GM19438 (cell line): ENCODE measurements at regions not wholly inside any gene's neighbourhood (a gene's known extent, or its start where the extent isn't known, plus 50 kb on each side); places are given as distances from the start of the nearest gene placed in this dataset.
"Not testable (repeated sequence)": the region's sequence is repeated elsewhere in the genome, so short reads cannot be mapped to it uniquely, and the experiment has no call there.

Source experiments
- ATAC-seq: cut with Tn5 transposase; IDR thresholded peaks from one replicate; pipeline ENCODE4 v1.9.1; 2021; ENCODE audit warnings: low read depth; ENCODE audit not compliant: unreplicated experiment

DNA sequence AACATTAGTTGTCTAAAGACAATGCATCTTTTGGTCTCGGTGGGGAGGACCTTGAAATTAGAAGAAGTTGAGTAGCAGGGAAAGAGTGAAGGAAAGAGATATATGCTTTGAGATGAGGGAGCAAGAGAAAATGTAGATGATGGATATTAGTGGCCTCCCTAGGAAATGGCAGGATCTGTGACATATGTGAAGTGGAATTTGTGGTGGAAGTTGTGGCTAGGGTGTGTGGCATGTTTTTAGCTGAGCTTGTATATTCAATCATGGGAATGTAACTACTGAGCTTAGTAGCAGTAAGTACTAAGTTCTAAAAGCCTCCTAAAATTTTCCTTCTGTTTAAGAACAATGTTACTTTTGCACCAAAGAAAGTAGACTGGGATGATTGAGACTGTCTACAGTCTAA is 382.8 kb upstream of the CTSO start:
- ATAC-seq = no peak

DNA sequence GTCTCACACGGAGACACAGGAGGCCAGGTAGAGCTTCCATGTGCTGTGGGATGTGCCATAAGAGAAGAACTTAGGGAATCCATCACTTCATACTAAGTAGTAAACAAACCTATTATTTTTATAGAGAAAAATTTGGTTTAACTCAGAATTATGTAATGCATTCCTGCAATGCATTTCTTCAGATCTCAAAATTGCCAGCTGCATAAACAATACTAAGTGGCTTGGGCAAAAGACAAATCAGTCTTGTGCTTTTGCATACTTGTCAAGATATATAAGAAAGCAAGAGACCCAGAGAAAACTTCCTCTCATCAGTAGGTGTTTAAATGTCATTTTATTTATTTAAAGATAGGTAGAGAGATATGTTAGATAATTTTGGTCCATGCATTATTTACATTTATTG is 382.1 kb upstream of the CTSO start:
- ATAC-seq = no peak

DNA sequence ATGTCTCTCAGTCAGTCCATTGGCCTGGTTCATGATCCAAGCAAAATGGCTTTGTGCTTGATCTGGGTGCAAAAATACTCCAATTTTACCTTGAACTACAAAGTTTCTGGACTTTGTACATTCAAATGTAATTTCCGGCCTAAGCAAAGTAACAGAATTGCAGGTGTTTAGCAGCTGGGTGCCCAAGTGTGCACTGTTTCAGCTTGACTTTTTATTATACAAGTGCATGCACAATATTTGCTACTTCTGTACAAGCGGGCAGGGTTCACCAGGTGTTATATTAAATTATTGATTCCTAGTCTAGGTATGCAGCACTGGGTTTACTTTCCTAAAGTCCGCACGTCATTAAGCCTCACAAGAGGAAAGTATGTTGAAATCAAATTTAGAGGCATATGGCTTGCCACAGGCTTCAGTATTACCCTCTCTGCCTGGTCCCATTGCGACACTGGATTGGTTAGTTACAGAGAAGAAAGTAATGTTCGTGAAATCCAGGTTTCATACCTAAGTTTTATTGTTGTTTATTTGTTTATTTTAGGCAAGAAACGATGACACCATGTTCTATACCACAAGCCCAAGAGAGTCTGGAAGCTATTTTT is 376.9 kb upstream of the CTSO start:
- no peak for ATAC-seq

DNA sequence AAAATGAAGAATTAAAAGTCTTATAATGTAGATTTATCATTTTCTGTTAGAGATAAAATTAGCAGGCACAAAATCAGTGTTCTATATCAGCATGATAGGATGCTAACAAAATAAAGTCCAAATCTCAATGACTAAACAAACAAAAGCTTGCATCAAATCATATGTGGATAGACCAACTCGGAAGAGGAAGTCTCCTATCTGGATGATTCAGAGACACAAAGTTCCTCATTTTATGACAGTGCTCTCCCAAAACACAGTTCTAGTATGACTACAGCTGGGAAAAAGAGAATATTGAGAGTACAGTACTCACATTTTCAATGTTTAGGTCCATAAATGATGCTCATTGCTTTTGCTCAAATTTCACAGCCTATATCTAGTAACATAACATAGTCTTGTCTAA is 376.1 kb upstream of the CTSO start:
- ATAC-seq = no peak

DNA sequence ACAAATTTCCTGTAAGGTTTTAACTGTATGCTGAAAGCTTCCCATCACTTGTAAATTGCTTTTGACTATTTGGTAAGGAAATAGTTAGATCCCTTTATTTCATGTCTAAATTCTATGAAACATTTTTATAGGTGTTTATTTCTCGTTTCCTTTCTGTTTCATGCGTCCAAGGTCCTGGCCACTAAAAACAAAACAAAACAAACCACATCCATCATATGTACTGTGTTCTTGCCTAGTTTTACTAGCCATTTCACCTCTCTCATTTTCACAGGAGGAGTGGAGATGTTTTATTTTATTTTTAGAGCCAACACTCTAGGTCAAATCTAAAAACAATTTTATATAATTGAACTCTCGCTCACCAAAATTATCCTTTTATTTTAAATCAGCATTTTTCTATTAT is 375.2 kb upstream of the CTSO start:
- no peak for ATAC-seq

DNA sequence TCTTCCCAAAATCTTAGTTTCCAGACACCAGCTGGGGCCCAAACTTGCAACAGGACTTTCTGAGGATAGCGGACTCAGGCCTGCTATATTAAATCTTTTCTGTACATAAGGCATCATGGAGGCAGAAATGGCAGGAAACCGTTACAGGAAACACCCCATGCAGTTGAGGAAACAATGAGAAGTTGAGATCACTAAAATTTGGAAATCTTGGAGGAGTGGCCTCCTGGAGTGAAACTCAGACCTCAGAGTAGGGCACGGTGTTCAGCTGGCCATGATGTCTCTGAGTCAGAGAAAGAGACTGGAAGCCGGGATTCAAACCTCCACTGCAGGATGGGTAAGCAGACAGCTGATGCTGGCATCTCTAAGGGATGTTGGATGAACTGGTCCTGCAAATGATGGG is 372.6 kb upstream of the CTSO start:
- ATAC-seq = no peak

DNA sequence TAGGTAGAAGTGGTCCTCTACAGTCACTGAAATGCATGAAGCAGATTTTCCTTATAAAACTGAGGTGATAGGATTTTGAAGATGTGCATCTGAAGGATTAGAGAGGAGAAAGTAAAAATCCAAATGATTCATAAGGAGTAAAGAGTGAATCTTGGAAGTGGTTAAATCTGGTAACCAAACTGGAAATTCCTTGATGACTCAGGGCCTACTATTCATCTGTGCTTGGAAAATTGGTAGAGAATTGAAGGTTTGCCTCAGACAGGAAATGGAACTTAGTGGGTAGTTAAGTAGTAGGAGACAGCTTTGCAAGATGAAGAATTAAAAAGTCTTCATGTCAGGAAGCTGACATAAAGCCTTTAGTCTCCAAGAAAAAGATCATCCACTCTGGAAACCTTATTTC is 368.9 kb upstream of the CTSO start:
- ATAC-seq = no peak

DNA sequence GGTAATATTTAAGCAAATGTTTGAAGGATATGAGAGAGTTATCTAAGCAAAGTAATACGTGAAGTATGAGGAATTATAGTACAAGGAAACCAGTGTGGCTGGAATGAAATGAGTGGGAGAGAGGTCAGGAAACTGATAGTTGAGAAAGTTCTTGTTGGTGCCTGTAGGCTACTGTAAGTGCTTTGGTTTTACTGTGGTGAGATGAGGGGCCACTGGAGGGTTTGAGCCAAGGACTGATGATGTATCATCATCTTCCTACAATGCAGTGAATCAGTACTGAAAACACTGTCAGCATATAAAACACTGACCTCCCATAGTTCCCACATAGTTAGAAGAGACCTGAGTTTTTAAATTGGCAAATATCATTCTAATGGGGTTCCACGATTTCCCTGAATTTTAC is 367.5 kb upstream of the CTSO start:
- ATAC-seq = no peak

DNA sequence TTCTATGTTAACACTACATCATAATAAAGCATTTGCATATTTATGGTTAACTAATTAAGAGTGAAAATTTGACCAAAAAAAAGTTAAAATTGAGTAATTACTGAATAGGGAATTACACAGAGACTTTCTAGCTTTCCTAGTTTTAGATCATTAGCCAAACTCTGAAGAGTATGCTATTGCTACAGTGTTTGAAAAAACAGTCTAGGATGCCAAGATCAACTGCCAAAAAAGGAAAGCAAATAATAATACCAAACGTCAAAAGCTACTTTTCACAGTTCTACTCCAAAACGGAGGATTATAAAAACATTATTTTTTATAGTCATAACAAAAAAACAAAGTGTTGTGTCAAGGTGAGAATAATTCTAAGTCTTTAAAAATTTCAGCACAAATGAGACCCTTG is 359.8 kb upstream of the CTSO start:
- ATAC-seq = no peak

DNA sequence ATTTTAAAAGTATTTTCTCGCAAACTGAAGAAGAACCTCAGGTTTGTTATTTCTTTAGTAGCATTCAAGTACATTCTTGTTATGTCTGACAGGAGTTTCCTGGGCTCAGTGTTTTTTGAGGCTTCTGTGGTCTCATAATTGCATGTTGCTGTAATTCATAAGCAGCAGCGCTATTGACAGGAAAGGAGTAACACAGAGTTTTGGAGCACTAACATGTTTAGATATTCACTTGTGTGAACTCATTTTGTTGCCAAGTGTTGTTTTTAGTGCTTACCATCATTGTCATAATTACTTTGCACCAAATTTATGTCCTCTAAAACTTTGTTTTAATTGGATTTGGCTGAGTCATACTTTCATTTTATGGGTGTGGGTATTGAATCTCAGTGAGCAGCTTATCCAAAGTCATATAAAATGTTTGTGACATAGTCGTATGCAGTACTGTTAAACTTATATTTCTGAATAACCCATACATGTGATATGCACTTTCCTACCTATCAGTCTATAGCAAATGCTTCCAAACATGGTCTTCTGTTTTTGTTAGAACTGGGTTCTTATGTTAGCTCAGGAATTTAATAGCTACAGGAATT is 358.7 kb upstream of the CTSO start:
- no peak for ATAC-seq

DNA sequence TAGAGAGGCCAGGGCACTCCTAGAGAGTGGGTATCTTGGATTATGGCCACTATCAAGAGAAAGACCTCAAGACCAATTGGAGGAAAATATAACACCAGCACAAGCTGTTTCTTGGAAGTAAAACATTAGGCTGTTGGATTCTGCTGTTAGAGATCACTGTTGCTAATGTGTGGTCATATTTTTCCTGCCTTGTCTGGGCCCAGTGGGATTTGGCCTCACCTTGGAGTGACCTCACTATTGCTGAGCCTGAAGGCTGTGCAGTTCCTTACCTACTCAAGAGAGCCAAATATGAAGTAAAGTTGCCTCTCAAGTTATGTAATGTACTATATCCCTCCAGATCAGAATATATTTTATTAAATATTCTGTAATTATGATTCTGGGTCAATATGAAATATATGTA is 355.4 kb upstream of the CTSO start:
- no peak for ATAC-seq

DNA sequence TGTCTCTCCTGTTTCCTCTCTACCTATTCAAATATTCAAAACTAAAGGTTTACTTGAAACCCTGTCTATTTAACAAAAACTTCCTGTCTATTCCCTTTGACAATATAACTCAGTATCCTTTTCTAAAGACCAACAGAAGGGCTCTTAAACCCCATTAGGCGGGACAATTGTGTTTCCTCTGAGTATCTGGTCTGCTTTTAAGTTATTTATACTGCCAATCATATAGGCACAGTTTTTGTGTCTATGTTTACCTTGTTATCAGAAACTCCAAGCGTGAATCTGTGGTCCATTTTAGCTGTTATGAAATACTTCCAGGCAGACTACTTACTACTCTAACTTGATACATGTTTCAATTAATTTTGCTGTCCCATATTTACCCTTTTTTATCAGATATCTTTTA is 350.0 kb upstream of the CTSO start:
- ATAC-seq = no peak

DNA sequence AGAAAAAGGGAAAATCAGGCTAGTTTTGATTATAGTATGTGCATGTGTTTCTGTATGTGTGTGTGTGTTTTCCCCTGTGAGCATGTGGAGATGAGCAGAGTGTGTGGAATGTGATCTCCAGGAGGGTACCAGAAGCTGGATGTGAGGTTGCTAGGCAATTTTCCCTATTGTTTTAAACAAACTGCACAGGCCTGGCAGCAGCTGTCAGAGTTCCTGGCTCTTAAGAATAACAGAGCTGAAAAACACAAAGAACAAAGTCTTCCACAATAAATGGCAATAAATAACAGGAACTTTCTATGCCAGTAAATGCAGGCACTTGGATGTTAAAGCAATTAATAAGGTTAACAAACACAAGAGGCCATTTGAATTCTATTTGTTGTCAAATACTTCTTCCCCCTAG is 344.6 kb upstream of the CTSO start:
- ATAC-seq = no peak

DNA sequence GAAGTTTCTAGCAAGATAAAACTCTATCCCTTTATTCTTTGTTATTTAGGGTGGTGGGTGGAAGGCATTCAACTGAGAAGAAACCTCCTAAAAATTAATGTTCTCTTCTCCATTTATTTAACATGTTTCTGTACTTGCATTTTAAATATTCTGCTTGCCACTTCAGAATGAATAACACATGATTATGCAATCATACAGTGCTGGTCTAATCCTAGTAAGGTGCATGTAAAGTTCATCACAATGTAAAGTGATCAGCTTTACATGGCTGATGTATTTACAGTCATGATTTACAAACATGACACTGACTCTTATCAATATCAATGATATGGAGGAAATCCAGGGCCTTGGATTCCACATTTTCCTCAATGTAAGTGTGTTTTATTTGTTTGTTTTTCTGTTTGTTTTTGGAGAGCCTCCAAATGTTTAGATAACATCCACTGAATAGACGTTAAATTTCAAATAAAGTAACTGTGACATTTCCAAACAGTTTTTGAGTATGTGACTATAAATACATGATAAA is 342.1 kb upstream of the CTSO start:
- ATAC-seq = no peak

DNA sequence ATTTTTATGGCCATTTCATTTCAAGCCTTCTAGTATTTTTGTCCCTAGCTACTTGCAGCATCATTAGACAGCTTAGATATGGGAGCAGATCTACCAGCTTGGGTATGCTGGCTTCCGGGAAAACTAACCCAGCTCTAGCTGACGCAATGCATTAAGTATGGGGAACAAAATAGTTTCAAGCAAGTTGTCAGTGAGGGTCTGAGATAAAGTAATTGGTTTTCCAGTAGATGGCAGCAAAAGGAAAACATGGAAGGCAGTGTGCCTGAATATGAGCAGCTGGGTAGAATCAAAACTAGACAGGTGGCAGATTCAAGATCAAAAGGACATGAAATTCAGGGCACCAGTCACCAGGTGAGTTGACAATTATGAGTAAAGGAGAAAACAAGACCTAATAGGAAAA is 340.9 kb upstream of the CTSO start:
- ATAC-seq = no peak

DNA sequence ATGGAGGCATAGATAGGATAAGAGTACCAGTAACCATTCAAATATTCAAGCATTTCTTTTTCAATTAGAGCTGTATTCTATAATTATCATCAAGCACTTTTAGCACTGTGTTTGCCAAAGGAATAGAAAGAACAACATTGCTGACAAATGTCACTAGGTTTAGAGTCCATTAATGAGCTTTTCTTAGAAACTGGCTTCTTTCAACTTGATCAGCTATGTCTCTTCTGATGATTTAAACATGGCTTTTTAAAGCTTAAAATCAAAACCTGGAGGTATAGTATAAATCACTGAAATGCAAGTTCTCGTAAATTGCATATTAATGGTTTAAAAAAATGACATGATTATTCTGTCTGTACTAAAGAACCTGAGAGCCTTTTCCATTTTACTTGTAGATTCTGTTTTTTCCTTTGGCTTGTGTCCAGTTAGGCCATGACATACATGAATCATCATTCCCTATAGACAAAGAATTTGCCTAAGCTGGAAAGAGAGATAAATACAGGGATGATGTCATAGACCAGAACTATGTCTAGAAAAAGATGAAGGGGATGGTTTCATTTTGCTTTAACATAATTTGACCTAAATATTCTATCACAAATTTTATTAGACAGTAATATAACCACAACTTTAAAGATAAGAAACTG is 340.1 kb upstream of the CTSO start:
- ATAC-seq = no peak

DNA sequence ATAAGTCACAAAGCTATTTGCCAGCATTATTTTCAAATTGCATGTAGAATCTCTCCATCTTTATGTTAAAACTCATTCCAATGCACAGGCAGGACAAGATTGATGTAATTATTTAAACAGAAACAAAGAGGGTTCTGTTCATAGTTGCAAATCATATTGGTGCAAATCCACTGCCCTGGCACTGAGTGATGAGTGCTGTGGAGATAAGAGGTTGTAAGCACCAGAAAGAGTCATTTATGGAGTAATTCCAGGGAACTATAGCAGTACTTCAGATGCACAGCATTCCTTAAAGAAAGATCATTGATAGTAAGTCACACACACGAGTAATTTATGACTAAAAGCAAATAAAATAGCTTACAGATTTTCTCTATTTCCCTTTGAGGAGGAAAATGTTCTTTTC is 337.7 kb upstream of the CTSO start:
- no peak for ATAC-seq

DNA sequence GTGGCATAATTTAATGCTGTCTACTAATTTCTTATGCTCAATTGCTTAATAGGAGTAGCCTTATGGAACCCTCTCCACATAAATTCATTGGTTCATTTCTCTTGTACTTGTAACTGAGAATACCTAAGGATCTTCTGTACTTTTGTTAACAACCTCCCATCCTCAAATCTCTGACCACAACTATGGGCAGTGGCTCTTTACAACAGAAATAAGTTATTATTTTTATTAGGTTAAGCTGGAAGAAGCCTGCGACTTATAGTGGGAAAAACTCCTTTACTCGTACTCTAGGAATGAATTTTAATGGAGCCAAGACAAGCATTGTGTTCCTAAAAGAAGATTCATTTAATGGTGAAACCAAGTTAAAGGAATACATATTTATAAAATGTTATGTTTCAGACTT is 337.1 kb upstream of the CTSO start:
- ATAC-seq = no peak

DNA sequence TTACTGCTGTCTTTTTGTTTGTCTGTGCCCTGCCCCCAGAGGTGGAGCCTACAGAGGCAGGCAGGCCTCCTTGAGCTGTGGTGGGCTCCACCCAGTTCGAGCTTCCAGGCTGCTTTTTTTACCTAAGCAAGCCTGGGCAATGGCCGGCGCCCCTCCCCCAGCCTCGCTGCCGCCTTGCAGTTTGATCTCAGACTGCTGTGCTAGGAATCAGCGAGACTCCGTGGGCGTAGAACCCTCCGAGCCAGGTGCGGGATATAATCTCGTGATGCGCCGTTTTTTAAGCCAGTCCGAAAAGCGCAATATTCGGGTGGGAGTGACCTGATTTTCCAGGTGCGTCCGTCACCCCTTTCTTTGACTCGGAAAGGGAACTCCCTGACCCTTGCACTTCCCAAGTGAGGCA is 336.4 kb upstream of the CTSO start:
- not testable (repeated sequence) for ATAC-seq

DNA sequence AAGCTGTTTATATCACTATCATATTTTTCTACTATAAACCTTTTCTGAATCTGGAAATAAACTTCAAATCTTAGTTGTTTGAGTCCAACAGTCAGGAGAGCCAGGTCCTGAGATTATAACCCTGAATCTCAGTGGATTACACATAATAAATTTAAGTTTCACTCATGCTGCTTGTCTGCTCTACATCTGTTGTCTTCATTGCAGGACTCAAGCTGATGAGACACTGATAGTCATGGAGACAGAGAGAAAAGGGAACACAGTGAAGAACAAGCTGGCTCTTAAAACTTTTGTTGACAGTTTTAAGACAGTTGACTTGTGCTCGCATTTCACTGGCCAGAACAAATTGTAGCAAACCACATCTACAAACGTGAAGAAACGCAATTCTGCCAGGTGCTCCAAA is 327.0 kb upstream of the CTSO start:
- ATAC-seq = no peak

DNA sequence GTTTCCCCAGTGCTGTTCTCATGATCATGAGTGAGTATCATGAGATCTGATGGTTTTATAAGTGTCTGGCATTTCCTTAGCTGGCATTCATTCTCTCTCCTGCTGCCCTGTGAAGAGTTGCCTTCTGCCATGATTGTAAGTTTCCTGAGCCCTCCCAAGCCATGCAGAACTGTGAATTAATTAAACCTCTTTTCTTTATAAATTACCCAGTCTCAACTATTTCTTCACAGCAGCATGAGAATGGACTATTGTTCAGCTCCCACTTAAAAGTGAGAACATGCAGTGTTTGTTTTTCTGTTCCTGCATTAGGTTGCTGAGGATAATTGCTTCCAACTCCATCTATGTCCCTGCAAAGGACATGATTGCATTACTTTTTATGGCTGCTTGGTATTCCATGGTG is 311.7 kb upstream of the CTSO start:
- no peak for ATAC-seq

DNA sequence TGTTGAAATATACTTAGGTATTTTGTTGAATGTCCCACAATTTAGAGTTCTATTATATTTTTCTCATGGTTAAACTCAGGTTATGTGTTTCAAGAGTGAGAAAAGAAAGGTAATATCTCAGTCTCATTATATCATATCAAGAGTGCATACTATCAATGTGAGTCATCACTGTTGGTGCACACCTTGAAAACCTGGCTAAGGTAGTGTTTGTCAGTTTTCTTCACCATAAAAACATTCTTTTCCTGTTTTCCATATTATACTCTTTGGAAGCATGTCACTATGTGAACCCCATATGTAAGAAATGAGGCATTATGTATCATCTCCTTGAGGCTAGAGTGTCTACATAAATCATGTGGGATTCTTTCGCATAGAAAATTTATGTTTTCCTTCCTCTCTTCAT is 307.6 kb upstream of the CTSO start:
- ATAC-seq = no peak
